SK-N-SH (cell line): ENCODE measurements at regions not wholly inside any gene's neighbourhood (a gene's known extent, or its start where the extent isn't known, plus 50 kb on each side); places are given as distances from the start of the nearest gene placed in this dataset.

Source experiments
- CTCF ChIA-PET: fragments of 300-600, 350-600 bp; formaldehyde crosslinking; extraction: SDS; loops from one replicate; lab custom pipeline; 2021; lab: Yijun Ruan, JAX
- POLR2A ChIA-PET: fragments of 350-600 bp; sonication (Branson Sonifier 250); formaldehyde crosslinking; extraction: SDS; loops from one replicate; lab custom pipeline; 2020; ENCODE audit warnings: antibody characterized with exemption, inconsistent platforms; lab: Yijun Ruan, JAX
- DNase-seq: peaks from one replicate; pipeline ENCODE4 v3.0.0; 2012
- H2AFZ ChIP-seq: fragments of 200-600 bp; sonication (generic); 2 replicates; pipeline ENCODE4 v1.8.1; 2016; ENCODE audit warnings: antibody characterized with exemption, mild to moderate bottlenecking, low read depth
- H3F3A ChIP-seq: fragments of 200-600 bp; sonication (generic); replicated peaks from 2 replicates; pipeline ENCODE3; 2016; ENCODE audit warnings: antibody characterized with exemption, mild to moderate bottlenecking; ENCODE audit not compliant: insufficient read depth
- H3K27ac ChIP-seq, 2 experiments: fragments of 200-500 bp in 1 of 2; fragments of 200-600 bp in 1 of 2; sonication (Bioruptor generic) in 1 of 2; sonication (generic), shearing (Covaris generic) in 1 of 2; 2 replicates each; pipeline versions ENCODE4 v1.5.1 to v1.6.1; 2014 to 2016; ENCODE audit warnings: low read depth in 2 of 2, inconsistent platforms in 1 of 2, low read length in 1 of 2, mild to moderate bottlenecking in 1 of 2, mixed read lengths in 1 of 2
- H3K27me3 ChIP-seq: fragments of 200-600 bp; sonication (generic), shearing (Covaris generic); 2 replicates; pipeline ENCODE4 v1.6.1; 2016; ENCODE audit warnings: mixed run types; ENCODE audit not compliant: insufficient read depth
- H3K36me3 ChIP-seq, 2 experiments: fragments of 200-500 bp in 1 of 2; fragments of 200-600 bp in 1 of 2; sonication (Bioruptor generic) in 1 of 2; sonication (generic) in 1 of 2; replicated peaks in 1 of 2; 2 replicates each; pipeline versions ENCODE3 to v1.5.1; 2014 to 2016; ENCODE audit warnings: low read length in 1 of 2, mild to moderate bottlenecking in 1 of 2; ENCODE audit not compliant: insufficient read depth in 2 of 2, control insufficient read depth in 1 of 2
- H3K4me1 ChIP-seq, 2 experiments: fragments of 200-500 bp in 1 of 2; fragments of 200-600 bp in 1 of 2; sonication (Bioruptor generic) in 1 of 2; sonication (generic), shearing (Covaris generic) in 1 of 2; 2 replicates each; pipeline versions ENCODE4 v1.5.1 to v1.6.1; 2014 to 2016; ENCODE audit warnings: low read depth in 1 of 2, low read length in 1 of 2, mixed run types in 1 of 2; ENCODE audit not compliant: insufficient read depth in 2 of 2, control insufficient read depth in 1 of 2
- H3K4me2 ChIP-seq: fragments of 200-600 bp; sonication (generic), shearing (Covaris generic); 2 replicates; pipeline ENCODE4 v1.6.1; 2017; ENCODE audit warnings: mixed run types
- H3K4me3 ChIP-seq, 2 experiments: fragments of 200-500 bp in 1 of 2; fragments of 200-600 bp in 1 of 2; sonication (Bioruptor generic) in 1 of 2; sonication (generic), shearing (Covaris generic) in 1 of 2; 2 replicates each; pipeline versions ENCODE4 v1.5.1 to v1.8.1; 2014 to 2016; ENCODE audit warnings: low read depth in 2 of 2, inconsistent platforms in 1 of 2, low read length in 1 of 2, mild to moderate bottlenecking in 1 of 2, mixed read lengths in 1 of 2, moderate library complexity in 1 of 2
- H3K79me2 ChIP-seq: fragments of 200-600 bp; sonication (generic); 2 replicates; pipeline ENCODE4 v1.8.1; 2017; ENCODE audit warnings: mild to moderate bottlenecking; ENCODE audit not compliant: insufficient read depth
- H3K9ac ChIP-seq: fragments of 200-600 bp; sonication (generic); 2 replicates; pipeline ENCODE4 v1.6.1; 2017; ENCODE audit warnings: mixed run types
- H3K9me2 ChIP-seq: fragments of 200-600 bp; sonication (generic); 2 replicates; pipeline ENCODE4 v1.6.1; 2017; ENCODE audit warnings: mixed run types
- H3K9me3 ChIP-seq: fragments of 200-600 bp; sonication (generic); 2 replicates; pipeline ENCODE4 v1.6.1; 2017; ENCODE audit warnings: mixed run types, mild to moderate bottlenecking, moderate library complexity
- H4K20me1 ChIP-seq: fragments of 200-600 bp; sonication (generic); 2 replicates; pipeline ENCODE4 v1.6.1; 2017; ENCODE audit warnings: mild to moderate bottlenecking, mixed run types; ENCODE audit not compliant: insufficient read depth
- CHD2 ChIP-seq: fragments of 150-350 bp; IDR thresholded peaks from 2 replicates; pipeline ENCODE4 v1.6.1; 2018; ENCODE audit warnings: low read length; ENCODE audit not compliant: partially characterized antibody
- ELF1 ChIP-seq: IDR thresholded peaks from 2 replicates; pipeline ENCODE4 v1.4.0; 2012
- EZH2phosphoT487 ChIP-seq: fragments of 200-600 bp; sonication (generic); IDR thresholded peaks from 2 replicates; pipeline ENCODE4 v1.6.1; 2017; ENCODE audit warnings: low read depth, mixed run types, mild to moderate bottlenecking, antibody characterized with exemption, moderate library complexity, borderline replicate concordance
- FOXJ3 ChIP-seq: sonication (generic); formaldehyde crosslinking; IDR thresholded peaks from 2 replicates; pipeline ENCODE4 v1.5.1; 2020; ENCODE audit warnings: mild to moderate bottlenecking, missing genetic modification reagents
- FOXM1 ChIP-seq: IDR thresholded peaks from 2 replicates; pipeline ENCODE4 v1.4.0; 2012; ENCODE audit warnings: low read depth, mild to moderate bottlenecking
- JUND ChIP-seq: IDR thresholded peaks from 2 replicates; pipeline ENCODE4 v1.4.0; 2012
- MEF2A ChIP-seq: IDR thresholded peaks from 2 replicates; pipeline ENCODE4 v1.4.0; 2012; ENCODE audit warnings: low read depth, borderline replicate concordance
- MXI1 ChIP-seq: IDR thresholded peaks from 2 replicates; pipeline ENCODE4 v1.6.1; 2012; ENCODE audit warnings: mild to moderate bottlenecking, low read depth, low read length, improper control_type of control experiment
- NFIC ChIP-seq: IDR thresholded peaks from 2 replicates; pipeline ENCODE4 v1.4.0; 2012; ENCODE audit warnings: borderline replicate concordance
- NRF1 ChIP-seq: IDR thresholded peaks from 2 replicates; pipeline ENCODE4 v1.6.1; 2012; ENCODE audit warnings: low read depth, mild to moderate bottlenecking, low read length
- POLR2AphosphoS5 ChIP-seq: IDR thresholded peaks from 2 replicates; pipeline ENCODE4 v1.6.1; 2012; ENCODE audit warnings: low read depth, low read length
- RCOR1 ChIP-seq: fragments of 150-350 bp; IDR thresholded peaks from 2 replicates; pipeline ENCODE4 v1.6.1; 2017; ENCODE audit warnings: antibody characterized with exemption, low read length
- RFX5 ChIP-seq: IDR thresholded peaks from 2 replicates; pipeline ENCODE4 v1.6.1; 2012; ENCODE audit warnings: mild to moderate bottlenecking, improper control_type of control experiment, low read length
- RXRA ChIP-seq: IDR thresholded peaks from 2 replicates; pipeline ENCODE4 v1.4.0; 2012; ENCODE audit warnings: low read depth, mild to moderate bottlenecking, borderline replicate concordance
- SIN3A ChIP-seq: IDR thresholded peaks from 2 replicates; pipeline ENCODE4 v1.6.1; 2012; ENCODE audit warnings: low read depth, mild to moderate bottlenecking, low read length, moderate library complexity, borderline replicate concordance
- YY1 ChIP-seq: IDR thresholded peaks from 2 replicates; pipeline ENCODE4 v1.4.0; 2012; ENCODE audit warnings: low read depth, mild to moderate bottlenecking
- WGBS: methylation state at CpG from one replicate; pipeline ENCODE4 v1.1.6; 2017; ENCODE audit warnings: low lambda C conversion rate; 5-methylcytosine and 5-hydroxymethylcytosine counted together
- TF ChIP-seq, protein P1 (sequence below): IDR thresholded peaks from 2 replicates; pipeline ENCODE4 v1.4.0; 2012; ENCODE audit warnings: low read depth, borderline replicate concordance
- TF ChIP-seq, protein P2 (sequence below): IDR thresholded peaks from 2 replicates; pipeline ENCODE4; 2012
- TF ChIP-seq, protein P3 (sequence below): fragments of 200-600 bp; sonication (generic); IDR thresholded peaks from 2 replicates; pipeline ENCODE4 v1.6.1; 2017; ENCODE audit warnings: antibody characterized with exemption, mild to moderate bottlenecking, moderate library complexity
- TF ChIP-seq, protein P4 (sequence below): IDR thresholded peaks from 2 replicates; pipeline ENCODE4 v1.4.0; 2012; ENCODE audit warnings: low read depth

DNA sequence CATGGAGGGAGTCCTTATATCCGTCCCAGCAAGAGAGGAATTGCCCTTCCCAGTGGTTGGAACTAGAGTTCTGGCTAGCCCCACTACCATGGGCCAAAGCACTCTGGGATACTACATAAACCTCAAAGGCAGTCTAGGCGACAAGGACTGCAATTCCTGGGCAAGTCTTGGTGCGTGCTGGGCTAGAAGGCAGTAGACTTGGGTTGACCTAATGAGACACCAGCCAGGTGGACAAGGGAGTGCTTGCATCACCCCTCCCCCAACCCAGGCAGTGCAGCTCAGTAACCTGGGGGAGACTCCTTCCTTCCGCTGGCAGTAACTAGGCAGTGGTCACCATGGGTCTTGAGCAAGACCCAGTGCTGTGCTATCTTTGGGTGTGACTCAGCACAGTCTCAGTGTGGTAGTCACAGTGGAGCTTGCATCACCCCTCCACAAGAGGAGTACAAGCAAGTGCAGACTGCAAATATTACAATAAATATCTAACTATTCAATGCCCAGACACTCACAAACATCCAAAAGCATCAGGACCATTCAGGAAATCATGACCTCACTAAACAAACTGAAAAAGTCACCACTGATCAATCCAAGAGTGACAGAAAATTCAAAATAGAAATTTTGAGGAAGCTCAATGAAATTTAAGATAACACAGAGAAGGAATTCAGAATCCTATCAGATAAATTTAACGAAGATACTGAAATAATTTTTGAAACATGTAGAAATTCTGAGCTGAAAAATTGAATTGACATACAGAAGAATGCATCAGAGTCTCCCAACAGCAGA is 84.7 kb upstream of the LYPLAL1 start (continued):
- TF ChIP-seq, protein P1, sequence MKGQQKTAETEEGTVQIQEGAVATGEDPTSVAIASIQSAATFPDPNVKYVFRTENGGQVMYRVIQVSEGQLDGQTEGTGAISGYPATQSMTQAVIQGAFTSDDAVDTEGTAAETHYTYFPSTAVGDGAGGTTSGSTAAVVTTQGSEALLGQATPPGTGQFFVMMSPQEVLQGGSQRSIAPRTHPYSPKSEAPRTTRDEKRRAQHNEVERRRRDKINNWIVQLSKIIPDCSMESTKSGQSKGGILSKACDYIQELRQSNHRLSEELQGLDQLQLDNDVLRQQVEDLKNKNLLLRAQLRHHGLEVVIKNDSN, result no peak
- TF ChIP-seq JUND (peak; percentile 73), RXRA (peak; percentile 50; the same call in 1 of the 2 replicates), POLR2AphosphoS5 (no peak; the same call in 1 of the 2 replicates), EZH2phosphoT487 (no peak)
- TF ChIP-seq, protein P2, sequence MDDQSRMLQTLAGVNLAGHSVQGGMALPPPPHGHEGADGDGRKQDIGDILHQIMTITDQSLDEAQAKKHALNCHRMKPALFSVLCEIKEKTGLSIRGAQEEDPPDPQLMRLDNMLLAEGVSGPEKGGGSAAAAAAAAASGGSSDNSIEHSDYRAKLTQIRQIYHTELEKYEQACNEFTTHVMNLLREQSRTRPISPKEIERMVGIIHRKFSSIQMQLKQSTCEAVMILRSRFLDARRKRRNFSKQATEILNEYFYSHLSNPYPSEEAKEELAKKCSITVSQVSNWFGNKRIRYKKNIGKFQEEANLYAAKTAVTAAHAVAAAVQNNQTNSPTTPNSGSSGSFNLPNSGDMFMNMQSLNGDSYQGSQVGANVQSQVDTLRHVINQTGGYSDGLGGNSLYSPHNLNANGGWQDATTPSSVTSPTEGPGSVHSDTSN, result peak; percentile 58
- TF ChIP-seq, protein P3, sequence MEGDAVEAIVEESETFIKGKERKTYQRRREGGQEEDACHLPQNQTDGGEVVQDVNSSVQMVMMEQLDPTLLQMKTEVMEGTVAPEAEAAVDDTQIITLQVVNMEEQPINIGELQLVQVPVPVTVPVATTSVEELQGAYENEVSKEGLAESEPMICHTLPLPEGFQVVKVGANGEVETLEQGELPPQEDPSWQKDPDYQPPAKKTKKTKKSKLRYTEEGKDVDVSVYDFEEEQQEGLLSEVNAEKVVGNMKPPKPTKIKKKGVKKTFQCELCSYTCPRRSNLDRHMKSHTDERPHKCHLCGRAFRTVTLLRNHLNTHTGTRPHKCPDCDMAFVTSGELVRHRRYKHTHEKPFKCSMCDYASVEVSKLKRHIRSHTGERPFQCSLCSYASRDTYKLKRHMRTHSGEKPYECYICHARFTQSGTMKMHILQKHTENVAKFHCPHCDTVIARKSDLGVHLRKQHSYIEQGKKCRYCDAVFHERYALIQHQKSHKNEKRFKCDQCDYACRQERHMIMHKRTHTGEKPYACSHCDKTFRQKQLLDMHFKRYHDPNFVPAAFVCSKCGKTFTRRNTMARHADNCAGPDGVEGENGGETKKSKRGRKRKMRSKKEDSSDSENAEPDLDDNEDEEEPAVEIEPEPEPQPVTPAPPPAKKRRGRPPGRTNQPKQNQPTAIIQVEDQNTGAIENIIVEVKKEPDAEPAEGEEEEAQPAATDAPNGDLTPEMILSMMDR, result no peak

DNA sequence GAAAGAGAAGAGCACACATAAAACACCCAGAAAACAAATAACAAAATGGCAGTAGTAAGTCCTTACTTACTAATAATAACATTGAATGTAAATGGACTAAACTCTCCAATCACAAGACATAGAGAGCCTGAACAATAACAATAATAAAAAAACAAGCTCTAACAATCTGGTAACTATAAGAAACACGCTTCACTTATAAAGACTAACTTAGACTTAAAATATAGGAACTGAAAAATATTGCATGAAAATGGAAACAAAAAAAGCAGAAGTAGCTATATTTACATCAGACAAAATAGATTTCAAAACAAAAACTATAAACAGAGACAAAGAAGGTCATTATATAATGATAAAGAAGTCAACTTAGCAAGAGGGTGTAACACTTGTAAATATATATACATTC is 83.1 kb upstream of the LYPLAL1 start:
- no peak overlapping the region for H3K4me2 ChIP-seq
- peaks cover 0 to 34% of the 10 kb centered on the region in 2 experiments; a peak in 3 of 4 replicates for H3K4me1 ChIP-seq

More for the DNA sequence above, 83.1 kb upstream of the LYPLAL1 start:
- Histone ChIP-seq H3K9me3 (peaks cover 10% of the 10 kb centered on the region; the same call in 1 of the 2 replicates), H3K9ac (no peak overlapping the region), H2AFZ (no peak overlapping the region), H3K79me2 (no peaks in the 10 kb centered on the region), H3K27me3 (no peaks in the 10 kb centered on the region), H3K9me2 (no peaks in the 10 kb centered on the region), H3F3A (peaks cover 26% of the 10 kb centered on the region), H3K36me3 (no peaks in the 10 kb centered on the region), H3K4me3 (no peak overlapping the region), H3K27ac (no peak overlapping the region), H4K20me1 (no peaks in the 10 kb centered on the region)
- DNase-seq, result no peak
- ChIA-PET CTCF (no interaction called here), POLR2A (no interaction called here)
- 100% methylated on average over 1 of the region's 1 CpG for WGBS
- no peak for TF ChIP-seq MXI1
- no peak for TF ChIP-seq CHD2
- TF ChIP-seq, protein P2, result no peak
- no peak for TF ChIP-seq NRF1
- TF ChIP-seq SIN3A, result no peak
- no peak for TF ChIP-seq ELF1
- no peak for TF ChIP-seq MEF2A
- no peak for TF ChIP-seq NFIC
- no peak for TF ChIP-seq YY1
- no peak for TF ChIP-seq RCOR1
- TF ChIP-seq FOXJ3 (CRISPR knock-in tag), result no peak
- TF ChIP-seq, protein P4, sequence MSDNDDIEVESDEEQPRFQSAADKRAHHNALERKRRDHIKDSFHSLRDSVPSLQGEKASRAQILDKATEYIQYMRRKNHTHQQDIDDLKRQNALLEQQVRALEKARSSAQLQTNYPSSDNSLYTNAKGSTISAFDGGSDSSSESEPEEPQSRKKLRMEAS, result no peak
- TF ChIP-seq FOXM1, result no peak
- TF ChIP-seq POLR2AphosphoS5, result no peak
- no peak for TF ChIP-seq JUND
- TF ChIP-seq RFX5, result no peak
